ENCODE measurements at regions not wholly inside any gene's neighbourhood (a gene's known extent, or its start where the extent isn't known, plus 50 kb on each side); places are given as distances from the start of the nearest gene placed in this dataset.

DNA sequence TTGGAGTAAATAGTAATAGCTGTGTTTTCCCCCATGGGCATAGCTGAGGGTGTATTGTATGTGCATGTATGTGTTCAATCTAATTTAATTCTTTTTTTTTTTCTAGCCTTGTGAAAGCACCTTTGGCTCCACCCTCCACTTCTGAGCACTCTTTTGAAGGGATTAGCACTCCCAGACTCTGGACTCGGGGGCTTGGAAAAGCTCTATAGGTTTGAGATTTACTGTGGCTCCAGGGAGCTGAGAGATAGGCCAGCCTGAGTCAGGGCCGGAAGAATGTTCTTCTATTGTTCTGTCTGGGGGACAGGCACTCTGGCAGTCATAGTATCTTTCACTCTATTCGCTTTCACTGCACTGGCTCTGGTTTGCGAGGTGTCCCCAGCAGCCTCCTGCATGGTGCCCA, 540.0 kb upstream of the TBX3 start:
- TF ChIP-seq, protein P1, sequence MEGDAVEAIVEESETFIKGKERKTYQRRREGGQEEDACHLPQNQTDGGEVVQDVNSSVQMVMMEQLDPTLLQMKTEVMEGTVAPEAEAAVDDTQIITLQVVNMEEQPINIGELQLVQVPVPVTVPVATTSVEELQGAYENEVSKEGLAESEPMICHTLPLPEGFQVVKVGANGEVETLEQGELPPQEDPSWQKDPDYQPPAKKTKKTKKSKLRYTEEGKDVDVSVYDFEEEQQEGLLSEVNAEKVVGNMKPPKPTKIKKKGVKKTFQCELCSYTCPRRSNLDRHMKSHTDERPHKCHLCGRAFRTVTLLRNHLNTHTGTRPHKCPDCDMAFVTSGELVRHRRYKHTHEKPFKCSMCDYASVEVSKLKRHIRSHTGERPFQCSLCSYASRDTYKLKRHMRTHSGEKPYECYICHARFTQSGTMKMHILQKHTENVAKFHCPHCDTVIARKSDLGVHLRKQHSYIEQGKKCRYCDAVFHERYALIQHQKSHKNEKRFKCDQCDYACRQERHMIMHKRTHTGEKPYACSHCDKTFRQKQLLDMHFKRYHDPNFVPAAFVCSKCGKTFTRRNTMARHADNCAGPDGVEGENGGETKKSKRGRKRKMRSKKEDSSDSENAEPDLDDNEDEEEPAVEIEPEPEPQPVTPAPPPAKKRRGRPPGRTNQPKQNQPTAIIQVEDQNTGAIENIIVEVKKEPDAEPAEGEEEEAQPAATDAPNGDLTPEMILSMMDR (IDR thresholded peaks at IDR 0.05), result no peak
- DNase-seq (ENCODE audit: low spot score), result no peak
- Histone ChIP-seq H3K4me3 (no peak overlapping the region), H3K27ac (no peak overlapping the region)

DNA sequence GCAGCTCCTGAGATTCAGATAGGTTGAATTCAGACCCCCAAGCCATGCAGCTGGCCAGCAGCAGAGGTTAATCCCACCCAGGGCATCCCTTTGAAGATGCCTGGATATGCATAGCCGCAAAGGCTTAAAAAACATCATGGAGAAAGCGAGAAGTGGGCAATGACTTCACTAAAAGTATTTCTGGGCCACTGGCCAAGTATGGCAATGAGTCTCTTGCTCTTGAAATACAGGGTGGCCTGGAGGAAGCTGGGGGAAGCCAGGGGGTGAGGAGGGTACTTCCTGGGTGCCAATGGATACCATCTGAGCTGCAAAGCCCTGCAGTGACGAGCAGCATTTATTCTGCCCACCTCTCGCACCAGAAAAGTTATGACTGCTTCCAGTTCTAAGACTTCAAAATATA, 539.3 kb upstream of the TBX3 start:
- DNase-seq (ENCODE audit: low spot score), result no peak
- TF ChIP-seq, protein P1 (IDR thresholded peaks at IDR 0.05), result no peak
- H3K27ac ChIP-seq, result no peak overlapping the region
- H3K4me3 ChIP-seq, result no peak overlapping the region

DNA sequence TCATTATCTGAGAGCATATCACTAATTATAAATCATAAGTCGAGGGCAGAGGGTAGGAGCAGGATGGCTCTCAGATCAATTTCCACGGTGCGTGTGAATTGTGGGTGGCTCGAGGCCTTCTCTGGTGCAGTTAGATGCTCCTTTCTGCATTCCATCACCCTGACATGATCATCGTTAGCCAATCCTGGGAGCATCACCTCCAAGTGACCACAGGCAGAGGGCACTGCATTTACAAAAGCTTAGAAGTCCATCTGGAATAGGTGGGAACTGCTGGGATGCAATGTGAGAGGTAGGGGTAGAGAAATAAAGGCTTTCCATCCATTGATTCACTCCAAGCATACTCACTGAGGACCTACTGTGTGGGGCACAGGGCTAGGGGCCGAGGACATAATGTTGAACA, 538.2 kb upstream of the TBX3 start:
- H3K27ac ChIP-seq, result no peak overlapping the region
- DNase-seq (ENCODE audit: low spot score), result no peak
- H3K4me3 ChIP-seq, result no peak overlapping the region
- TF ChIP-seq, protein P1 (IDR thresholded peaks at IDR 0.05), result no peak

DNA sequence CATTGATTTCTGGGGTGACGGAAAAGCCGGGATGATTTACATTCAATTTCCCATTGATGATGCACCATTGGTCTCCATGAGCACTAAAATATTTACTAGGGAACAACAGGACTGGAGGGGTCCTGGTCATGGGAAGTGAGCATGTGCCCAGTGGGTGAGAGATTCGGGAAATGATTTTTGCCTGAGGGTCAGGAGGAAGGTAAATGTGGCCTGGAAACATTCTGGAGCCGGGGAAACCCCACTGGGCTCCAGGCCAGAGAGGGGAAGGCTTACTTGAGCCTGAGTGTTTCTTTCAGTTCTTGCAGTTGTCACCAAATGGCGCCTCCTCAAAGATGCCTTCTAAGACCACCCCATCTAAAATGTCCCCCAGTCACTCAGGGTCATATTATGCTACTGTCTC, 532.3 kb upstream of the TBX3 start:
- TF ChIP-seq, protein P1 (IDR thresholded peaks at IDR 0.05), result no peak
- no peak overlapping the region for H3K27ac ChIP-seq
- no peak overlapping the region for H3K4me3 ChIP-seq
- no peak for DNase-seq (ENCODE audit: low spot score)

DNA sequence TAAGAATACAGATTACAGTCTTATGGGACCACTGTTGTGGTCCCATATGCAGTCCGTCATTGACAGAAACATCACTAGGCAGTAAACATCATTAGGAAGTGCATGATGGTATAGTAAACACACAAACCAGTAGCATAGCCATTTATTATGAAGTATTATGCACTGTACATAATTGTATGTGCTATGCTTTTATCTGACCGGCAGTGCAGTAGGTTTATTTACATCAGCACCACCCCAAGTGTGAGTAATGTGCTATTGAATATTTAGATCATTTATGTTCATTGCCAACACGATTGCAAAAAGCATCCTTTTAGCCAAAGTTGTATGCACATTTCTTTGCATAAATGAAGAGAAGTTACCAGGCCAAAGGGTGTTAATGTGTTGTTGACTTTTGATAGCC, 531.6 kb upstream of the TBX3 start:
- TF ChIP-seq, protein P1 (IDR thresholded peaks at IDR 0.05), result no peak
- Histone ChIP-seq H3K27ac (no peak overlapping the region), H3K4me3 (no peak overlapping the region)
- no peak for DNase-seq (ENCODE audit: low spot score)

DNA sequence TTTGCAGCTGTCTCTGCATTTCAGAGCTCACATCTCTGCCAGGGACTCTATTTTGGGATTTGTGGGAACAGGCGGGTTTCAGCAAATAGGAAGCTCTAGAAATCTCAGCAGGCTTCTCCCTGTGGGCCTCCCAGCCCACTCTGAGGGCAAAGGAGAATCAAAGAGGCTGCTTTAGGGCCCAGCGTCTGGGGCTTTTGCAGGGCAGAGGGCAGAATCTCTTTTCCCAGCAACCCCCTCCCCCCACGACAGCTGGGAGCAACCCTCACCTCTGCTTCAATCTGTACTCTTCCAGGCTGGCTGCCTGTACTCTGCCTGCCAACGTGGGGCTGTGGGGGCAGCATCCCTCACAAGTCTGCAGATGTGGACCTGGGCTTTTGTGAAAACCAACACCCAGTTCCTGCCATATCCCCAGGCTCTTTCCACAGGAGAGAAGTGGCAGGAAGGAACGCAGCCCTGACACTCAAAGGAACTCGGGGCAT, 529.6 kb upstream of the TBX3 start:
- Histone ChIP-seq H3K4me3 (no peak overlapping the region), H3K27ac (peak overlapping the region in 1 of 2 donors; percentile 12)
- DNase-seq (ENCODE audit: low spot score), result no peak
- TF ChIP-seq, protein P1 (IDR thresholded peaks at IDR 0.05), result no peak

DNA sequence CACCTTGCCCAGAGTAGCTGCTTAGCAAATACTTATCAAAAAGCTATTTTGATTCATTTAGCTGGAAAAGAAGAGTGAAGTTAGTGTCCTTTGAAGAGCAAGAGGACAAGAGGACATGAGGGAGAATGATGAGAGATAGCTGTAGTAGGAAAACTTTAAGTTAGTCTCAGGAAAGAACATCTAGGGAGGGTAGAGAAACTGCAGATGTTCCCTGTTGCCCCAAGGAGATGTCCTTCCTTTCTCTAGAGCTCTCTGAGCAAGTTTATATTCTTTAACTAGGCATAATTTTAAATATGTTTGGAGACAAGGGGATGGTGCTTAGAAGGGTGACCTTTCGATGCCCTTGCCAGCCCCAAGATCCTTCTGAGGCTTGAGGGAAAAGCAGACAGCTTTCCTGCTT, 529.1 kb upstream of the TBX3 start:
- Histone ChIP-seq H3K4me3 (no peak overlapping the region), H3K27ac (no peak overlapping the region)
- TF ChIP-seq, protein P1 (IDR thresholded peaks at IDR 0.05), result no peak
- no peak for DNase-seq (ENCODE audit: low spot score)

Data from coronary artery (tissue), 2 donors.